ENCODE measurements at regions not wholly inside any gene's neighbourhood (a gene's known extent, or its start where the extent isn't known, plus 50 kb on each side); places are given as distances from the start of the nearest gene placed in this dataset.
"Not testable (repeated sequence)": the region's sequence is repeated elsewhere in the genome, so short reads cannot be mapped to it uniquely, and the experiment has no call there.

DNA sequence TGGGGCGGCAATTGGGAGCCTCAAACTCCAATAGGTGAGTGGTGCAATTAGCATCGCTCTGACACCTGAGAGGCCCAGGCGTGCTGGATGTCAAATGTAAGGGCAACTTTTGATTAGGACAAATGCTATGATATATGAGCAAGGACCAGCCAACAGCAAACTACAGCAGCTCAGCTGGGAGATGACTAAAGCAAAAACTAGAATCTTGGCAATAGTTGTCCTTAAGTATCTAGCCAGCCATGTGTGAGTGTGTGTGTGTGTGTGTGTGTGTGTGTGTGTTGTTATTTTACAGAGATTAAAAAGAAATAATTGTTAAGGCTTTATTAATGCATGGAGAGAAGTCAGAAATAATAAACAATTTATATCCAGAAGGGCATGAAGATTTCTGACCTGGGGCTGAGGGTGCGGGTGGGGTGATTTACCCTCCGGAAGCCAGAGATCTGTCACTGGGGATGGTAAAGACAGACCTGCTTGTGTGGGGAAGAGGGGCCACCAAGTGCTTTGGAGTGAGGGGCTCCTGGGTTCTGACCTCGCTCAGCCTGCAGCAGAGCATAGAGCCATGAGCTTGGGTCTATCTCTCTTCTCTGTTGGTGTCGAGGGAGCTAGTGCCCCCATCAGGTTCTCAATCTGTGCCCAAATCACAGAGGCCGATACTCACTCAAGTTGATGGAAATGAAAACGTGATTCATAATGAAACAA lies 77.3 kb downstream of the EMX2 start:
- no peak overlapping the region for H3K9ac ChIP-seq (ENCODE audit: low read length)
- no peak overlapping the region for H3K4me3 ChIP-seq (ENCODE audit: low read length)
- H3K27ac ChIP-seq (ENCODE audit: low read length): no peak overlapping the region
- no peaks in the 10 kb centered on the region for H3K9me3 ChIP-seq (ENCODE audit: control insufficient read depth, low read depth, low read length)
- H3K36me3 ChIP-seq (ENCODE audit: control insufficient read depth, low read depth, low read length): no peaks in the 10 kb centered on the region
- H3K4me1 ChIP-seq (ENCODE audit: control insufficient read depth, low read depth, low read length): no peaks in the 10 kb centered on the region
- H3K27me3 ChIP-seq (ENCODE audit: control insufficient read depth, insufficient read depth, low read length): no peaks in the 10 kb centered on the region

DNA sequence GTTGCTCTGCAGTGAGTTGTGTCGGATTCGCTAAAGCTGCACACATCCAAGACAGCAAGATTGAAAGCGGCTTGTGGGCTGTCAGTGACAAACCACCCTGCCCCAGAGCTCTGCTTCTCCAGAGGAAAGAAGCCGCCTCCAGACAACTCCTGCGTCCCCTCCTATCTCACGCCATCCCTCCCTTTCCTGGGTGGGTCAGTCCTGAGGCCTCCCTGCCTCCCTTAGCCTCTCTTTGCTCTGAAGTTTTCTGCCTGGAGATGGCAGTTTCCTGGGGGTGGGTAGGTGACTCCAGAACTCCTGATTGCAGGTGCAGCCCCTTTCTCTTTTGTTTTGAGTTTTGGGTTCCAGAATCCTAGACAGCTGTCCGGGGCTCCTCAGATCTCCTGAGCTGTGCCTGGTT lies 78.7 kb downstream of the EMX2 start:
- Histone ChIP-seq H3K4me1 (ENCODE audit: control insufficient read depth, low read depth, low read length) (no peaks in the 10 kb centered on the region), H3K9ac (ENCODE audit: low read length) (no peak overlapping the region), H3K27me3 (ENCODE audit: control insufficient read depth, insufficient read depth, low read length) (no peaks in the 10 kb centered on the region), H3K4me3 (ENCODE audit: low read length) (no peak overlapping the region), H3K36me3 (ENCODE audit: control insufficient read depth, low read depth, low read length) (no peaks in the 10 kb centered on the region), H3K9me3 (ENCODE audit: control insufficient read depth, low read depth, low read length) (no peaks in the 10 kb centered on the region), H3K27ac (ENCODE audit: low read length) (no peak overlapping the region)

DNA sequence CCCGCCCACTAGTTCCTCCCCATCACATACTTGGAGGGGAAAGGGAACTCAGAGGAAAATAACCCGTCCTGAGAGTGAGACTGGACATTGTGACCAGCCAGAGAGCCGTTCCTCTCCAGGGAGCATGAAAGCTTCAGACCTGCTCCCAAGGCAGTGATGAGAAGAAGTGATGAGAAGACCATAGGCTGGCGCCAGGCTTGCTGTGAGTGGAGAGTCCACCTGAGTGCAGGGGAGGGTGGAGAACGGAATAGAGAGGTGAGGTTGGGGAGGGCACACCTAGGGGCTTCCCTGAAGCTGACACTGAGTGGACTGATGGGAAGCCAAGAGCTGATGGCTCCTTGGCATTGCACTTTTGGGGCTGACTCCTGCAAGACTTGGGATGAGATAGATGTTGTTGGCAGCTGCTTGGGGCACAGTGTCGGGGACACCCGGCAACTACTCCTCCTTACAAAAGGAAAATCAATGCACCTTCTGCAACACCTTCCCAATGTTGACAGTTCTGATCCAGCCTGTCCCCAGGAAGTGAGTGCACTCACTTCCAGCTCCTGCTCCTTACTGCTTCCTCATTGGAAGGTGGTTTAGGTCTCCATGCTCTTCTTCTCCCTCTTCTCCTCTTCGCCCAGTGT lies 79.4 kb downstream of the EMX2 start:
- H3K9ac ChIP-seq (ENCODE audit: low read length): no peak overlapping the region

DNA sequence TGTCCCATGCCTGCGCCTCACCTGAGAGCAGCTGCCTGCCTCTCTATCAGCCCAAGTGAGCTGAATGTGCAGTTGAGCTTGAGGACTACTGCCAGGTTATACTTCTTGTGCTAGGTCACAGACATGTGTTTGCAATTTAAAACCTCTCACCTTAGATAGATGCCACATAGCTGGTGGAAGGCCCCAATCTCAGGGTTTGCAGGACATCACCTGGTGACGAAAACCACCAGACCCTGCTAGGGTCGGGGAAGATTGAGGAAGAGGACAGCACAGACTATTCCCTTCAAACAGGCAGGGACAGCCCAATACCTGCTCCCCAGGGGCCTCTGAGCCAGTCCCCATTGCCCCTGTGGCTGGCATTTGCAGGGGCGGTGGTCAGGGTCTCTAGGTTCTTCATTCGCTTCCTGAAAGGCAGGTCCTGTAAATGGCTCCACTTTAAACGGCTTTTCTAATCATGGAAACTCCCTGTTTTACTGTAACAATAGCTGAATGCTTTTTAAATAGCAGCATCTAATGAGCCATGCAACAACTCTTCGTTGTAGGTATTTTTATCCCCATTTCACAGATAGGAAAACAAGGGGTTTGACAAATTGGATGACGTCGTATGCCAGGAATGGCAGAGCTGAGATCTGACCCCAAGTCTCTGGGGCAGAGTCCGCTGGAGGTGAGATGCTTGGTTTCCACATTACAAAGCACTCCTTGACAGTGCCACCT lies 80.1 kb downstream of the EMX2 start:
- Histone ChIP-seq H3K9me3 (ENCODE audit: control insufficient read depth, low read depth, low read length) (no peaks in the 10 kb centered on the region), H3K4me3 (ENCODE audit: low read length) (no peak overlapping the region), H3K27ac (ENCODE audit: low read length) (no peak overlapping the region), H3K9ac (ENCODE audit: low read length) (no peak overlapping the region), H3K4me1 (ENCODE audit: control insufficient read depth, low read depth, low read length) (no peaks in the 10 kb centered on the region), H3K27me3 (ENCODE audit: control insufficient read depth, insufficient read depth, low read length) (no peaks in the 10 kb centered on the region), H3K36me3 (ENCODE audit: control insufficient read depth, low read depth, low read length) (no peaks in the 10 kb centered on the region)

More for the DNA sequence above, 79.4 kb downstream of the EMX2 start:
- H3K9me3 ChIP-seq (ENCODE audit: control insufficient read depth, low read depth, low read length): no peaks in the 10 kb centered on the region
- no peaks in the 10 kb centered on the region for H3K4me1 ChIP-seq (ENCODE audit: control insufficient read depth, low read depth, low read length)
- no peaks in the 10 kb centered on the region for H3K36me3 ChIP-seq (ENCODE audit: control insufficient read depth, low read depth, low read length)
- H3K4me3 ChIP-seq (ENCODE audit: low read length): no peak overlapping the region
- no peaks in the 10 kb centered on the region for H3K27me3 ChIP-seq (ENCODE audit: control insufficient read depth, insufficient read depth, low read length)
- H3K27ac ChIP-seq (ENCODE audit: low read length): no peak overlapping the region

DNA sequence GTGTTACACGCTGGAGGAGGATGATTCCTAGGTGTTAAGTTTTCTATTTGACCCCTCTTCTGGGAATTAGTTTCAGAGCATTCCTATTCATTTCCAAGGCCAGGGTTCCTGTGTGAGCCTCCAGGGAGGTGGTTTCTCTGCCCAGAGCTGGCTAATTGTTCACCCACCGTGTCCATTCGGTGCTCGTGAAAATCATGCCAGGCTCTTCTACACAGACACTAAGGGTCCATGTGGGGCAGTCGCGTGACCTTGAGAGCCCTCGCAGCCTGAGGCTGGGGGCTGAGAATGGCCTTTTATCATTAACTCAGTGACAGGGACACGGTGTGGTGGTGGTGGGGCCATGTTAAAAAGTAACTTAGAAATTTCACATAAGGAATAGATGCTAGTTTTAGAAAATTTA lies 83.7 kb downstream of the EMX2 start:
- H3K4me3 ChIP-seq (ENCODE audit: low read length): no peak overlapping the region
- no peaks in the 10 kb centered on the region for H3K9me3 ChIP-seq (ENCODE audit: control insufficient read depth, low read depth, low read length)
- H3K27ac ChIP-seq (ENCODE audit: low read length): no peak overlapping the region
- no peak overlapping the region for H3K9ac ChIP-seq (ENCODE audit: low read length)
- no peaks in the 10 kb centered on the region for H3K4me1 ChIP-seq (ENCODE audit: control insufficient read depth, low read depth, low read length)
- H3K27me3 ChIP-seq (ENCODE audit: control insufficient read depth, insufficient read depth, low read length): no peaks in the 10 kb centered on the region
- no peaks in the 10 kb centered on the region for H3K36me3 ChIP-seq (ENCODE audit: control insufficient read depth, low read depth, low read length)

DNA sequence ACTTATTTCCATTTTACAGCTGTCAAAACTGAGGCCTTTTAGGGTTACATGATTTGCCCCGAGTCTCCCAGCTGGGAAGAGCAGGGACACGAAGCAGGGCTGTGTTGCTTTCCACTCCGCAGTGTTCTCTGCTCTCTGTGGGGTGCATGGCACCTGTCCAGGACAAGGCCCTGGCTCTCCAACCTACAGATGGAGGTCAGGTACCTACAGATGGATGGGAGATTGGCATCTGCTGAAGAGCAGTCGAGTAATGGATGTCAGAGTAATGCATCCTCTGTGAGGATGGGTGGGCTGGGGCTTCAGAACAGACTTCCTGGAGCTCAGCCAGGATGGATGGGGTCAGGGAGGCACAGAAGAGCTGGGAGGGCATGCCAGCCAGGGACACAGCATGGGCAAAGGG lies 85.0 kb downstream of the EMX2 start:
- H3K4me3 ChIP-seq (ENCODE audit: low read length): no peak overlapping the region
- no peak overlapping the region for H3K9ac ChIP-seq (ENCODE audit: low read length)
- H3K27ac ChIP-seq (ENCODE audit: low read length): no peak overlapping the region
- H3K9me3 ChIP-seq (ENCODE audit: control insufficient read depth, low read depth, low read length): no peaks in the 10 kb centered on the region
- no peaks in the 10 kb centered on the region for H3K4me1 ChIP-seq (ENCODE audit: control insufficient read depth, low read depth, low read length)
- no peaks in the 10 kb centered on the region for H3K36me3 ChIP-seq (ENCODE audit: control insufficient read depth, low read depth, low read length)
- H3K27me3 ChIP-seq (ENCODE audit: control insufficient read depth, insufficient read depth, low read length): no peaks in the 10 kb centered on the region

DNA sequence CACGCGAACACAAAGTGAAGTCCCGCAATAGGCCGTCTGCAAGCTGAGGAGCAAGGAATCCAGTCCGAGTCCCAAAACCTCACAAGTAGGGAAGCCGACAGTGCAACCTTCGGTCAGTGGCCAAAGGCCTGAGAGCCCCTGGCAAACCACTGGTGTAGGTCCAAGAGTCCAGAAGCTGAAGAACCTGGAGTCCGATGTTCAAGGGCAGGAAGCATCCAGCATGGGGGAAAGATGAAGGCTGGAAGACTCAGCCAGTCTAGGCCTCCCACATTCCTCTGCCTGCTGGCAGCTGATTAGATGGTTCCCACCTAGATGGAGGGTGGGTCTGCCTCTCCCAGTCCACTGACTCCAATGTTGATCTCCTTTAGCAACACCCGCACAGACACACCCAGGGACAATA lies 87.2 kb downstream of the EMX2 start:
- not testable (repeated sequence) for H3K36me3 ChIP-seq (ENCODE audit: control insufficient read depth, low read depth, low read length); H3K27ac ChIP-seq (ENCODE audit: low read length); H3K9me3 ChIP-seq (ENCODE audit: control insufficient read depth, low read depth, low read length); H3K4me1 ChIP-seq (ENCODE audit: control insufficient read depth, low read depth, low read length); H3K9ac ChIP-seq (ENCODE audit: low read length); H3K27me3 ChIP-seq (ENCODE audit: control insufficient read depth, insufficient read depth, low read length); H3K4me3 ChIP-seq (ENCODE audit: low read length)

DNA sequence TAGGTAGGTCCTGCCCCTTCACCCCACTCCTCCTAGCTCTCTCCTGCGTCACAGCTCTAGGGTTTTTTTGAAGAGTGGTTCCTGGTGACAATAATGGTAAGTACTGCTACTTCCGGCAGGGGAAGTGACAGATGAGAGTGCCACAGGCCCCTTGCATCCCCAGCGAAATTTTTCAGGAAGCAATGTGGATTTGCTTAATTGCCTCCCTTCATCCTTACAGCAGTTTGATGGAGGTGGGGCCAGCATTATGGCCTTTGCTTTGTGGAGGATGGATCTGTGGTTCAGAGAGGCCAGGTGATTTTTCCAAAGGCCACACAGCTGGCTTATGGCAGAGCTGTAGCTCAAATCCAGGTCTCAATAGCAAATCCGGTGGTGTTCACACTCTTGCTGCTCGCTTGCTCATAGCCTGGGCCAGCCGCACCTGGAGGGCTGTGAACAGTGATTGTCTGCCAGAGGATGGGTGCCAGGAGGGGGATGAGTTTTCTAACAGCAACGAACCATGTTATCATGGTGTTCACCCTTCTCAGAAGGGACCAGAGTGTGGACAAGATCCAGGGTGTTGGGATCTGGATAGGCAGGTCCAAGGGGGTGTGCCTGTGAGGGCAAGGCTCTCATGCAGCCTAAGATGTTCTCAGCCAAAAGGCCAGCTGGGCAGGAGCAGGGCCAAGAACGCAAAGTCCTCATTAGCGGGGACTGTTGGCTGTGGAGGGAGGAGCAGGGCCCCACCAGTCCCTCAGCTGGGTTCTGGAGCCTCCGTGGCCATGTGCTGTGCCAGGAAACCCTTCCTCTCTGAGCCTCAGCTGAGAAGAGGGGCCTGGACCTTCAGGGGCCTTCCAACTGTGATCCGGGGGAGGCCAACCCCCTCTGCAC lies 89.0 kb downstream of the EMX2 start:
- no peak overlapping the region for H3K4me3 ChIP-seq (ENCODE audit: low read length)
- no peak overlapping the region for H3K9ac ChIP-seq (ENCODE audit: low read length)
- H3K27me3 ChIP-seq (ENCODE audit: control insufficient read depth, insufficient read depth, low read length): no peaks in the 10 kb centered on the region
- no peaks in the 10 kb centered on the region for H3K9me3 ChIP-seq (ENCODE audit: control insufficient read depth, low read depth, low read length)
- H3K27ac ChIP-seq (ENCODE audit: low read length): no peak overlapping the region
- no peaks in the 10 kb centered on the region for H3K4me1 ChIP-seq (ENCODE audit: control insufficient read depth, low read depth, low read length)
- no peaks in the 10 kb centered on the region for H3K36me3 ChIP-seq (ENCODE audit: control insufficient read depth, low read depth, low read length)

DNA sequence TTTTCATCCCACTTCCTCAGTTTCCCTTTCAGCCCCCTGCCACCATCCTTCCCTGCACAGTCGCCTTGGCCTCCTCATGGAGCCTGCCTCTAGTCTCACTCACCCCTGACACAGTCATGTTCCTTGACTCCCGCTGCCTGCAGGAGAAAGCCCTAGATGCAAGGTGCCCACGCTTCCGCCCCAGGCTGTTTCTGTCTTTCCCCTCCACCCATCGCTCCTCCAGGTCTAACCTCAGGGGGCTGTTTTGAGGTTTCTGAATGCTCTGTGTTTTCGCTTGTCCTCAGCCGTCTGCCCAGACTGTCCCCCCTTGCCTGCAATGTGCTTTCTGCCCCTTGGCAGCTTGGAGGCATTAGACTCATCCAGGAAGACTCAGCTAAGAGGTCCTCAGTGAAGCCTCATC lies 89.9 kb downstream of the EMX2 start:
- Histone ChIP-seq H3K9ac (ENCODE audit: low read length) (no peak overlapping the region), H3K27me3 (ENCODE audit: control insufficient read depth, insufficient read depth, low read length) (no peaks in the 10 kb centered on the region), H3K27ac (ENCODE audit: low read length) (no peak overlapping the region), H3K36me3 (ENCODE audit: control insufficient read depth, low read depth, low read length) (no peaks in the 10 kb centered on the region), H3K4me1 (ENCODE audit: control insufficient read depth, low read depth, low read length) (no peaks in the 10 kb centered on the region), H3K9me3 (ENCODE audit: control insufficient read depth, low read depth, low read length) (no peaks in the 10 kb centered on the region), H3K4me3 (ENCODE audit: low read length) (no peak overlapping the region)

DNA sequence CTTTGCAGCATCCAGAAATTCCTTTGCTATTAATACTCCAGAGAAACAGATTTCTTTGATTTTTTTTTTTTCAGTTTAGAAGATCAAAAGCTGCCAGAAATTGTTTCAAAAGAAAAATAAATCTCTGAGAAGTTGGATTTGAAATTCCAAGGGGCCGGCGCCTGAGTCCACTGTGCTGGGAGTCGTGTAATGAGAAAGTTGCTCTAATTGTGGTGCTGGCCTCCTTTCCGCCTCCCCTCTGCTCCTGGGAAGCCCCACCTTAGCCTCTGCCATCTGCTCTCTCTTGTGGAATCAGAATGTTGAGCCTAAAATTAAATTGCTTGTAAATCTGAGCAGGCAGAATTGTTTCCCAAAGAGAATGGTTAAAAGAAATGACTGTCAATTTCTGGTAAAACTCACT lies 93.3 kb downstream of the EMX2 start:
- H3K27me3 ChIP-seq (ENCODE audit: control insufficient read depth, insufficient read depth, low read length): no peaks in the 10 kb centered on the region
- no peak overlapping the region for H3K9ac ChIP-seq (ENCODE audit: low read length)
- no peaks in the 10 kb centered on the region for H3K36me3 ChIP-seq (ENCODE audit: control insufficient read depth, low read depth, low read length)
- H3K4me1 ChIP-seq (ENCODE audit: control insufficient read depth, low read depth, low read length): no peaks in the 10 kb centered on the region
- no peak overlapping the region for H3K27ac ChIP-seq (ENCODE audit: low read length)
- H3K9me3 ChIP-seq (ENCODE audit: control insufficient read depth, low read depth, low read length): no peaks in the 10 kb centered on the region
- H3K4me3 ChIP-seq (ENCODE audit: low read length): no peak overlapping the region

DNA sequence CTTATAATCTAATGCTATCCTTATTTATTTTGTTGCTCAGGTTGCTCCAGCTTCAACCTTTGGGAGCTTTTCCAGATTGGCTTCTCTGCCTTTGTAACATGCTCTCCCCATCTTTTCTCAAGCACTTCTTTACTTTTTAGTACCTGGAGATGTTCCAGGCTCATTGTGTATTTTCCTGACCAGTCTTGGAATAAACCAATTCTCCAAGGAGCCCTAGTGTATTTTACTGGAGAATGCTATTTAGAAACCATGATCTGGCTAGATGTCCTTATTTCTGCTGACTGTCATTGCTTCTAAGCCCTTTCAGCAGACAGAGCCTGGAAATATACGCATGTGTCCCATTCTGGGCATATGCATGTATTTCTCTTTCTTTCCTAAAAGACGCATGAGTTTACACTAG lies 95.7 kb downstream of the EMX2 start:
- Histone ChIP-seq H3K4me1 (ENCODE audit: control insufficient read depth, low read depth, low read length) (no peaks in the 10 kb centered on the region), H3K36me3 (ENCODE audit: control insufficient read depth, low read depth, low read length) (no peaks in the 10 kb centered on the region), H3K9me3 (ENCODE audit: control insufficient read depth, low read depth, low read length) (no peaks in the 10 kb centered on the region), H3K27ac (ENCODE audit: low read length) (no peak overlapping the region), H3K27me3 (ENCODE audit: control insufficient read depth, insufficient read depth, low read length) (no peaks in the 10 kb centered on the region), H3K9ac (ENCODE audit: low read length) (no peak overlapping the region), H3K4me3 (ENCODE audit: low read length) (no peak overlapping the region)
